ENCODE measurements at regions not wholly inside any gene's neighbourhood (a gene's known extent, or its start where the extent isn't known, plus 50 kb on each side); places are given as distances from the start of the nearest gene placed in this dataset.

GRCh38 chr17:45645330-45645729 is 138.8 kb upstream of the CRHR1 start:
- Histone ChIP-seq H3K4me1 (ENCODE audit: control insufficient read depth in 2 of 2, insufficient read depth in 2 of 2, low read length in 2 of 2) (no peaks in the 10 kb centered on the region), H3K9me3 (ENCODE audit: control extremely low read depth in 1 of 3, control insufficient read depth in 2 of 3, insufficient read depth in 1 of 3, low read length in 2 of 3) (peaks cover 0 to 4% (median 0%) of the 10 kb centered on the region in 3 donors), H3K27me3 (replicated peaks in 1 of 4; ENCODE audit: control extremely low read depth in 1 of 4, control insufficient read depth in 3 of 4, insufficient read depth in 4 of 4, low read length in 3 of 4) (peaks cover 0 to 12% (median 0%) of the 10 kb centered on the region in 4 experiments), H3K27ac (ENCODE audit: low read length in 2 of 2) (no peak overlapping the region), H2AFZ (ENCODE audit: insufficient read depth, low read depth, low read length, poor library complexity, severe bottlenecking) (no peak overlapping the region), H4K20me1 (ENCODE audit: control insufficient read depth, insufficient read depth, low read length, poor library complexity, severe bottlenecking) (no peaks in the 10 kb centered on the region), H3K79me2 (ENCODE audit: control insufficient read depth, insufficient read depth, low read length) (no peaks in the 10 kb centered on the region), H3K4me3 (ENCODE audit: control extremely low read depth in 1 of 5, extremely low read depth in 1 of 5, insufficient read depth in 1 of 5, low read depth in 2 of 5, low read length in 4 of 5) (no peak overlapping the region), H3K36me3 (replicated peaks in 1 of 2; ENCODE audit: control extremely low read depth in 1 of 2, control insufficient read depth in 1 of 2, extremely low read depth in 1 of 2, insufficient read depth in 2 of 2, low read length in 1 of 2) (no peaks in the 10 kb centered on the region), H3K4me2 (replicated peaks; ENCODE audit: low read depth, low read length, poor library complexity, severe bottlenecking) (no peak overlapping the region), H3K9ac (ENCODE audit: low read length) (no peak overlapping the region)
- H3K9me3 Mint-ChIP-seq (ENCODE audit: insufficient read depth) = no peaks in the 10 kb centered on the region
- intact Hi-C loops (cut with micrococcal nuclease) = no loop called here
- peaks cover 10% of the 10 kb centered on the region for H3K27me3 Mint-ChIP-seq
- POLR2A ChIA-PET = no interaction called here
- no peak for TF ChIP-seq EZH2 (IDR thresholded peaks at IDR 0.05; ENCODE audit: borderline replicate concordance, insufficient read depth, low read depth, low read length, poor library complexity, severe bottlenecking)
- TF ChIP-seq CTCF (IDR thresholded peaks at IDR 0.05) = no peak
- ATAC-seq (ENCODE audit: low read depth) (no peak), DNase-seq (no peak)
- H3K4me1 Mint-ChIP-seq = no peaks in the 10 kb centered on the region
- H3K27ac Mint-ChIP-seq = no peak overlapping the region
- no peak overlapping the region for H3K4me3 Mint-ChIP-seq
- CTCF ChIA-PET = no interaction called here
- WGBS (ENCODE audit: insufficient coverage) = 100% methylated on average over 1 of the region's 3 CpGs

GRCh38 chr17:45646288-45646988 is 137.7 kb upstream of the CRHR1 start:
- ChIA-PET CTCF (no interaction called here), POLR2A (no interaction called here)
- H4K20me1 ChIP-seq (ENCODE audit: control insufficient read depth, insufficient read depth, low read length, poor library complexity, severe bottlenecking) = no peaks in the 10 kb centered on the region
- no peaks in the 10 kb centered on the region for H3K36me3 ChIP-seq (replicated peaks in 1 of 2; ENCODE audit: control extremely low read depth in 1 of 2, control insufficient read depth in 1 of 2, extremely low read depth in 1 of 2, insufficient read depth in 2 of 2, low read length in 1 of 2)
- no peaks in the 10 kb centered on the region for H3K4me1 ChIP-seq (ENCODE audit: control insufficient read depth in 2 of 2, insufficient read depth in 2 of 2, low read length in 2 of 2)
- Mint-ChIP-seq H3K27me3 (peaks cover 10% of the 10 kb centered on the region), H3K27ac (no peak overlapping the region), H3K4me3 (no peak overlapping the region), H3K4me1 (no peaks in the 10 kb centered on the region), H3K9me3 (ENCODE audit: insufficient read depth) (no peaks in the 10 kb centered on the region)
- H3K27me3 ChIP-seq (replicated peaks in 1 of 4; ENCODE audit: control extremely low read depth in 1 of 4, control insufficient read depth in 3 of 4, insufficient read depth in 4 of 4, low read length in 3 of 4) = peaks cover 0 to 12% (median 0%) of the 10 kb centered on the region in 4 experiments
- H3K9ac ChIP-seq (ENCODE audit: low read length) = no peak overlapping the region
- H3K79me2 ChIP-seq (ENCODE audit: control insufficient read depth, insufficient read depth, low read length) = no peaks in the 10 kb centered on the region
- H3K4me2 ChIP-seq (replicated peaks; ENCODE audit: low read depth, low read length, poor library complexity, severe bottlenecking) = no peak overlapping the region
- no peak overlapping the region for H3K27ac ChIP-seq (ENCODE audit: low read length in 2 of 2)
- TF ChIP-seq EZH2 (IDR thresholded peaks at IDR 0.05; ENCODE audit: borderline replicate concordance, insufficient read depth, low read depth, low read length, poor library complexity, severe bottlenecking) = no peak
- no peak for TF ChIP-seq CTCF (IDR thresholded peaks at IDR 0.05)
- 0% methylated on average over 11 of the region's 12 CpGs for WGBS (ENCODE audit: insufficient coverage)
- no peak overlapping the region for H2AFZ ChIP-seq (ENCODE audit: insufficient read depth, low read depth, low read length, poor library complexity, severe bottlenecking)
- H3K9me3 ChIP-seq (ENCODE audit: control extremely low read depth in 1 of 3, control insufficient read depth in 2 of 3, insufficient read depth in 1 of 3, low read length in 2 of 3) = peaks cover 0 to 4% (median 0%) of the 10 kb centered on the region in 3 donors
- ATAC-seq (ENCODE audit: low read depth) (no peak), DNase-seq (no peak)
- intact Hi-C loops (cut with micrococcal nuclease) = no loop called here
- H3K4me3 ChIP-seq (ENCODE audit: control extremely low read depth in 1 of 5, extremely low read depth in 1 of 5, insufficient read depth in 1 of 5, low read depth in 2 of 5, low read length in 4 of 5) = no peak overlapping the region
